KMS-11 (cell line): ENCODE measurements at regions not wholly inside any gene's neighbourhood (a gene's known extent, or its start where the extent isn't known, plus 50 kb on each side); places are given as distances from the start of the nearest gene placed in this dataset.

Source experiments
- H2AFZ ChIP-seq: fragments of 200-600 bp; sonication (generic); 2 replicates; pipeline ENCODE4 v1.6.1; 2016; ENCODE audit warnings: antibody characterized with exemption, mixed run types, low read depth
- H3K27ac ChIP-seq: fragments of 200-600 bp; sonication (generic); 2 replicates; pipeline ENCODE4 v1.6.1; 2016; ENCODE audit warnings: mild to moderate bottlenecking, mixed run types
- H3K27me3 ChIP-seq: fragments of 200-600 bp; sonication (generic); 2 replicates; pipeline ENCODE4 v1.6.1; 2017; ENCODE audit warnings: mild to moderate bottlenecking, low read depth, mixed run types, moderate library complexity; ENCODE audit not compliant: insufficient read depth
- H3K36me3 ChIP-seq: fragments of 200-600 bp; sonication (generic); 2 replicates; pipeline ENCODE4 v1.6.1; 2017; ENCODE audit warnings: mild to moderate bottlenecking, mixed run types; ENCODE audit not compliant: insufficient read depth
- H3K4me1 ChIP-seq: fragments of 200-600 bp; sonication (generic); 2 replicates; pipeline ENCODE4 v1.6.1; 2016; ENCODE audit warnings: mild to moderate bottlenecking, low read depth, mixed run types; ENCODE audit not compliant: poor library complexity, severe bottlenecking
- H3K4me2 ChIP-seq: fragments of 200-600 bp; sonication (generic); 2 replicates; pipeline ENCODE4 v1.7.0; 2016; ENCODE audit warnings: mild to moderate bottlenecking, mixed run types
- H3K4me3 ChIP-seq: fragments of 200-600 bp; sonication (generic); IDR thresholded peaks from 2 replicates; pipeline ENCODE4 v1.6.1; 2017; ENCODE audit warnings: low read depth, low read length, mixed read lengths; ENCODE audit not compliant: insufficient read depth
- H3K79me2 ChIP-seq: fragments of 200-600 bp; sonication (generic); 2 replicates; pipeline ENCODE4 v1.6.1; 2016; ENCODE audit warnings: low read depth, mixed run types; ENCODE audit not compliant: insufficient read depth
- H3K9ac ChIP-seq: fragments of 200-600 bp; sonication (generic); 2 replicates; pipeline ENCODE4 v1.6.1; 2016; ENCODE audit warnings: mild to moderate bottlenecking, mixed run types
- H4K20me1 ChIP-seq: fragments of 200-600 bp; sonication (generic); 2 replicates; pipeline ENCODE4 v1.6.1; 2016; ENCODE audit warnings: mild to moderate bottlenecking, mixed run types; ENCODE audit not compliant: insufficient read depth
- TF ChIP-seq, protein P1 (sequence below): fragments of 200-600 bp; sonication (generic); conservative IDR thresholded peaks from 2 replicates; pipeline ENCODE4 v1.6.1; 2017; ENCODE audit warnings: low read depth, mild to moderate bottlenecking, antibody characterized with exemption, low read length, moderate library complexity, mixed read lengths

DNA sequence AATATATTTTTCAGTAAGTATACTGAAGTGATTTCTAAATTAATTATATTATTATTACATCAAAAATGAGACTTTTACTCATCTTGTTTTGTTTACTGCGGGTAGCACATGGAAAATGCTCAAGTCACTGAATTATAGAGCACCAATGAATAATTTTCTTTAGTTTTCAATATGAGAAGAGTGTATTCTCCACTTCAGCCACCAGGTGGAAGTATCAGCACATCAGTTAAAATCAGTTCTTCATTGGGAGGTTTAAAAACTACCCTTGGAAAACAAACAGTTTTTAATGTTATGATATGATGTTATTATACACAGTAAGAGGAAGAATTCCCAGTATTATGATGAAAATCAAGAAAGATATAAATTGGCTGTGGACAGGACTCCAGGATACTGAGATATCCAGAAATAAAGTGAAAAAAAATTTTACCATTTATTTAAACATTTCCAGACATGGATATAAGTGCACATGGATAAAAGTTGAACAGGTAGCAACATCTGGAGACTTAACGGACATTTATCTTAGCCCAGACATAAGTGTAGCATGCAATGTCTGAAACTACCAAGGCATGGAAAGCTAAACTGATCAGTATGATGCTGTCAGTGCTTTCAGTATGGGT lies 467.3 kb downstream of the KCNJ2 start:
- Histone ChIP-seq H3K27me3 (no peaks in the 10 kb centered on the region), H3K79me2 (no peaks in the 10 kb centered on the region), H3K27ac (no peak overlapping the region), H3K4me1 (no peaks in the 10 kb centered on the region), H3K9ac (no peak overlapping the region), H3K36me3 (no peaks in the 10 kb centered on the region), H3K4me3 (no peak overlapping the region), H4K20me1 (no peaks in the 10 kb centered on the region), H3K4me2 (no peak overlapping the region), H2AFZ (no peak overlapping the region)
- TF ChIP-seq, protein P1, sequence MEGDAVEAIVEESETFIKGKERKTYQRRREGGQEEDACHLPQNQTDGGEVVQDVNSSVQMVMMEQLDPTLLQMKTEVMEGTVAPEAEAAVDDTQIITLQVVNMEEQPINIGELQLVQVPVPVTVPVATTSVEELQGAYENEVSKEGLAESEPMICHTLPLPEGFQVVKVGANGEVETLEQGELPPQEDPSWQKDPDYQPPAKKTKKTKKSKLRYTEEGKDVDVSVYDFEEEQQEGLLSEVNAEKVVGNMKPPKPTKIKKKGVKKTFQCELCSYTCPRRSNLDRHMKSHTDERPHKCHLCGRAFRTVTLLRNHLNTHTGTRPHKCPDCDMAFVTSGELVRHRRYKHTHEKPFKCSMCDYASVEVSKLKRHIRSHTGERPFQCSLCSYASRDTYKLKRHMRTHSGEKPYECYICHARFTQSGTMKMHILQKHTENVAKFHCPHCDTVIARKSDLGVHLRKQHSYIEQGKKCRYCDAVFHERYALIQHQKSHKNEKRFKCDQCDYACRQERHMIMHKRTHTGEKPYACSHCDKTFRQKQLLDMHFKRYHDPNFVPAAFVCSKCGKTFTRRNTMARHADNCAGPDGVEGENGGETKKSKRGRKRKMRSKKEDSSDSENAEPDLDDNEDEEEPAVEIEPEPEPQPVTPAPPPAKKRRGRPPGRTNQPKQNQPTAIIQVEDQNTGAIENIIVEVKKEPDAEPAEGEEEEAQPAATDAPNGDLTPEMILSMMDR: peak; percentile 83

DNA sequence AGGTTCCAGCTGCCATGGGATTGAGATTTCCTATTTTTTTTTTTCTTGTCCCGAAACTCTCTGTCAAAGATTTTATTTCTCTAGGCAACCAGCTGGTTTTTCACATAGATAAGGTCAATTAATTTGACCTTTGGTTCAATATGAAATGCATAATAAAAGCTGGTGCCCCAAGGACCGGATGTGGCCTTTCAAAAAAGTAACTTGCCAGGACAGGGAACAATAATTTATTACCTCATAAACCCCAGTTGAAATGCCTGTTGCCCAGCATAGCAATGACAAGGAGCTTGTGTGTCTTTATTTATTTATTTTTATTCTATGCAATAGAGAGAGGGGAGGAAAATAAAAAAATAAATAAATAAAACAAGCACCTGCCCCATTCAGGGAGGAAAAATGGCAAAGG lies 472.7 kb downstream of the KCNJ2 start:
- Histone ChIP-seq H2AFZ (no peak overlapping the region), H3K27ac (no peak overlapping the region), H3K4me1 (no peaks in the 10 kb centered on the region), H3K36me3 (no peaks in the 10 kb centered on the region), H3K9ac (no peak overlapping the region), H3K27me3 (no peaks in the 10 kb centered on the region), H3K79me2 (no peaks in the 10 kb centered on the region), H3K4me3 (no peak overlapping the region), H4K20me1 (no peaks in the 10 kb centered on the region), H3K4me2 (no peak overlapping the region)
- TF ChIP-seq, protein P1: no peak

DNA sequence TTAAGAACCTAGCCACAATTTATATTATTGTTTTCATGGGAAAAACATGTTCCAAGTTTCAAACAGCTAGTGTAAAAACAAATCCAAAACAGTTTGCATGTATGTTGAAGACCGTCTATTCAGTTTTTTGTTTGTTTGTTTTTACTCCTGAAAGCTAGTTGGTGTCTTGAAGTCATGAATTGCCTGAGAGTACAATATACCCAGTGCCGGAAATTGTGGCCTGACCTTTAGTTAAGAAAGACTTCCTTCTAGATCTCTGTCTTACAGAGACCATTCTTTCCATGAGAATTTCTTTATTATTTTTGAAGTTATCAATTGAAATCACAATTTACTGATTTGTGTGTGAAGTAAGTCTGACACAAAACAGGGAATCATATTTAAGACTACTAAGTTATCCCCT lies 474.8 kb downstream of the KCNJ2 start:
- no peak overlapping the region for H2AFZ ChIP-seq
- H3K36me3 ChIP-seq: no peaks in the 10 kb centered on the region
- H4K20me1 ChIP-seq: no peaks in the 10 kb centered on the region
- no peak overlapping the region for H3K4me2 ChIP-seq
- no peaks in the 10 kb centered on the region for H3K79me2 ChIP-seq
- H3K27me3 ChIP-seq: no peaks in the 10 kb centered on the region
- H3K4me1 ChIP-seq: no peaks in the 10 kb centered on the region
- H3K27ac ChIP-seq: no peak overlapping the region
- TF ChIP-seq, protein P1: no peak
- no peak overlapping the region for H3K9ac ChIP-seq
- no peak overlapping the region for H3K4me3 ChIP-seq

DNA sequence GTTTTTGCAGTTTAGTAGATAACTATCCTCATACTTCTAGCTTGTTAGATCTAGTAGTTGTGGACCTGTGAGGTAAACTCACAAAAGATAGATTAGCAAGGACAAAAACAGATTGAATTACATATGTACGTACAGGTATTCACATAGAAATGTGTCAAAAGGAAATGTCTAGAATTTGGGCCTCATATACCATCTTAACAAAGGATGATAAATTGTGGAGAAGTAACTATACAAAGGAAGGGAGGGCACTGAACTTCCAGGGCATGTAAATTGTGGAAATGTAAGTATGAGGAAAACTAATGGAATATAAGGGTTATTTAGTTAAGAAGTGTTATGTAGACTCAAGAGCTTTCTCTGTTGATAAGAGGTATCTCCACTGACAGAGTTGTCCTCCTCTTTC lies 477.3 kb downstream of the KCNJ2 start:
- H3K27ac ChIP-seq: no peak overlapping the region
- no peak overlapping the region for H2AFZ ChIP-seq
- H3K36me3 ChIP-seq: no peaks in the 10 kb centered on the region
- no peaks in the 10 kb centered on the region for H3K27me3 ChIP-seq
- TF ChIP-seq, protein P1: no peak
- no peaks in the 10 kb centered on the region for H3K4me1 ChIP-seq
- no peak overlapping the region for H3K4me3 ChIP-seq
- H3K79me2 ChIP-seq: no peaks in the 10 kb centered on the region
- H3K9ac ChIP-seq: no peak overlapping the region
- H3K4me2 ChIP-seq: no peak overlapping the region
- no peaks in the 10 kb centered on the region for H4K20me1 ChIP-seq
